Nephron (organoid): ENCODE measurements at regions not wholly inside any gene's neighbourhood (a gene's known extent, or its start where the extent isn't known, plus 50 kb on each side); places are given as distances from the start of the nearest gene placed in this dataset.

Source experiments
- H3K27ac Mint-ChIP-seq, 3 experiments: 2 replicates each; pipeline ENCODE4 v1.8.0; 2020; ENCODE audit warnings: mixed read lengths in 3 of 3, mild to moderate bottlenecking in 2 of 3, moderate library complexity in 1 of 3
- H3K27me3 Mint-ChIP-seq: 2 replicates; pipeline ENCODE4 v1.8.0; 2021; ENCODE audit warnings: low read depth, mild to moderate bottlenecking, moderate library complexity, mixed read lengths
- H3K36me3 Mint-ChIP-seq: 2 replicates; pipeline ENCODE4 v1.8.0; 2020; ENCODE audit warnings: low read depth, mixed read lengths
- H3K4me1 Mint-ChIP-seq: 2 replicates; pipeline ENCODE4 v1.8.0; 2020; ENCODE audit warnings: mixed read lengths
- H3K4me3 Mint-ChIP-seq, 3 experiments: 2 replicates each; pipeline ENCODE4 v1.8.0; 2020; ENCODE audit warnings: mild to moderate bottlenecking in 3 of 3, mixed read lengths in 3 of 3, moderate library complexity in 2 of 3
- H3K9me3 Mint-ChIP-seq: 2 replicates; pipeline ENCODE4 v1.8.0; 2020; ENCODE audit warnings: mixed read lengths
- TF ChIP-seq, protein P1 (sequence below), 3 experiments: fragments of 200-600 bp; sonication (generic); IDR thresholded peaks; one replicate each; pipeline ENCODE4 v1.5.0; 2021; ENCODE audit warnings: antibody characterized with exemption in 3 of 3; ENCODE audit not compliant: unreplicated experiment in 3 of 3

DNA sequence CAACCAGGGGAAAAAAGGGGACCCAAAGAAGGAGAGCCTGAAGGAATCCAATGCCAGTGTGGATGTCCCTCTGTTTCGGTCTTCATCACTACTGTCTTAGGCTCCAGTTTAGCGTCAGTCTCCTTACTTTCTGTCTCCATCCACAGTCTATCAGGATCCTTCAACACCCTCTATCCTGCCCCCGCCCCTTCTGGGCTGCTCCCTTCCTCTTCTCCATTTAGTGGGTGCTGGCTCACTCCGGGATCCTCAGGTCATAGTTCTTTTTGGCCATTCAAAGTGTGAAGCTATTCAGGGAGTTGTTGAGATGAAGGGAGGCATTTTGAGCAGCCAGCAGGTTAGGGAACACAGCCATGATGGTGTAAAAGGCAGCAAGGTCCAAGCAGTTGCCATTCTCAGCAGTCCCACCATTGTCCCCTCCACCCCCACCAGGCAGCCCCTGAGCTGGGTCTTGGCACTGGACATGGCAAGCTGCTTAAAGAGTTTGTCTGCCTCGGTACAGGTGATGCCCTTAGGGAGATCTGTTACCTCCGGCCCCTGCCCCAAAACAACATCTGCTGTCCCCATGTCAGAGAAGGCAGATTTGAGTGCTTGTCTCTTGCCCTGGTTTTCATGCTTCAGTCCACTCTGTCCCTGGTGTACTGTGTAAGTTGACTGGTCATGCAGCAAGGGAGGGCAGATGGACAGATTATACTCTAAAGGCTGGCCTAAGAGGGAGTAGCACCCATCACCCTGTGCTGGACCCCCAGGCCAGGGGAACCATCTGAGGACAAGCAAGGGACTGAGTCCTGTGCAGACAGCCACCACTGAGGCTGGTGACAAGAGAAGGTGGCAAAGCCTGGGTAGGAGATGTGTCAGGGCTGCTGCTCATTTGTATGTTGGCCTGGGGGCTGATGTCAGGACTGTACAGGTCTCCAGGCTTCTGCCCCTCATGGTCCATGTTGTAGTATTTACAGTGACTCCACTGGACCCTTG is 842.0 kb downstream of the HACE1 start:
- Mint-ChIP-seq H3K36me3 (no peaks in the 10 kb centered on the region), H3K9me3 (no peaks in the 10 kb centered on the region), H3K27me3 (peaks cover 5% of the 10 kb centered on the region), H3K4me3 (no peak overlapping the region), H3K27ac (no peak overlapping the region), H3K4me1 (no peaks in the 10 kb centered on the region)
- TF ChIP-seq, protein P1, sequence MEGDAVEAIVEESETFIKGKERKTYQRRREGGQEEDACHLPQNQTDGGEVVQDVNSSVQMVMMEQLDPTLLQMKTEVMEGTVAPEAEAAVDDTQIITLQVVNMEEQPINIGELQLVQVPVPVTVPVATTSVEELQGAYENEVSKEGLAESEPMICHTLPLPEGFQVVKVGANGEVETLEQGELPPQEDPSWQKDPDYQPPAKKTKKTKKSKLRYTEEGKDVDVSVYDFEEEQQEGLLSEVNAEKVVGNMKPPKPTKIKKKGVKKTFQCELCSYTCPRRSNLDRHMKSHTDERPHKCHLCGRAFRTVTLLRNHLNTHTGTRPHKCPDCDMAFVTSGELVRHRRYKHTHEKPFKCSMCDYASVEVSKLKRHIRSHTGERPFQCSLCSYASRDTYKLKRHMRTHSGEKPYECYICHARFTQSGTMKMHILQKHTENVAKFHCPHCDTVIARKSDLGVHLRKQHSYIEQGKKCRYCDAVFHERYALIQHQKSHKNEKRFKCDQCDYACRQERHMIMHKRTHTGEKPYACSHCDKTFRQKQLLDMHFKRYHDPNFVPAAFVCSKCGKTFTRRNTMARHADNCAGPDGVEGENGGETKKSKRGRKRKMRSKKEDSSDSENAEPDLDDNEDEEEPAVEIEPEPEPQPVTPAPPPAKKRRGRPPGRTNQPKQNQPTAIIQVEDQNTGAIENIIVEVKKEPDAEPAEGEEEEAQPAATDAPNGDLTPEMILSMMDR (IDR thresholded peaks at IDR 0.05; ENCODE audit: unreplicated experiment in 3 of 3) = no peak

DNA sequence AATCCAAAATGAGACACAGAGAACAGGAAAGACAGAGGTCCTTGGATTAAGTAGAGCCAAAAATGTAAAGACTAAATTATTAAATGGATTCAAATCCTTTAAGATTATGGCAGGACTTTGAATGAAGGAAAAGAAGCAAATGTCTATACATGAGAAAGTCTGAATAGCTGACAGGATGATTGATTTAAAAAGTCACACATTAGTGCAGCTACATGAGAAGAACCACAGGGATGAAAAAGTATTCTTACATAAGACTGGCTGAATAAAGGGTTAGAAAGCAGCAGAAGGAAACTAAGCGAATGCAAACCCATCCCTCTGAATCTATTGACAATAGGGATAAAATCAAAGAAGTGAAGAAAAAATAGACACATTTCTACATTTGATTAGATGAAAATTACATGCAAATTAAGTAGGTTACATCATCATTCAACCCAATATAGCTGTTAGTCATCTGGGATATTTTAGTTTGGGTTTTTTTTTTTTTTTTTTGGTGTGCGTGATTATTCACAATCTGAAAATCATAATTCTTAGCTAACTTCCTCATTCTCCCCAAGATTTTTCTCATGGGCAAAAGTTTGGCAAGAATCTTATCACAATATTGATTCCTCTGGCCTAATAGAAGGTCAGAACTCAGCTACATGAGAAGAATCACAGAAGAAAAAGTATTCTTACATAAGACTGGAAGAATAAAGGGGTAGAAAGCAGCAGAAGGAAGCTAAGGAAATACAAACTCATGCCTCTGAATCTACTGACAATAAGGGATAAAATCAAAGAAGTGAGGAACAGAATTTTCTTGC is 845.4 kb downstream of the HACE1 start:
- no peak overlapping the region for H3K4me3 Mint-ChIP-seq
- no peaks in the 10 kb centered on the region for H3K4me1 Mint-ChIP-seq
- H3K36me3 Mint-ChIP-seq = no peaks in the 10 kb centered on the region
- TF ChIP-seq, protein P1 (IDR thresholded peaks at IDR 0.05; ENCODE audit: unreplicated experiment in 3 of 3) = no peak
- H3K27me3 Mint-ChIP-seq = peaks cover 4% of the 10 kb centered on the region
- no peak overlapping the region for H3K27ac Mint-ChIP-seq
- peaks cover 4% of the 10 kb centered on the region for H3K9me3 Mint-ChIP-seq

DNA sequence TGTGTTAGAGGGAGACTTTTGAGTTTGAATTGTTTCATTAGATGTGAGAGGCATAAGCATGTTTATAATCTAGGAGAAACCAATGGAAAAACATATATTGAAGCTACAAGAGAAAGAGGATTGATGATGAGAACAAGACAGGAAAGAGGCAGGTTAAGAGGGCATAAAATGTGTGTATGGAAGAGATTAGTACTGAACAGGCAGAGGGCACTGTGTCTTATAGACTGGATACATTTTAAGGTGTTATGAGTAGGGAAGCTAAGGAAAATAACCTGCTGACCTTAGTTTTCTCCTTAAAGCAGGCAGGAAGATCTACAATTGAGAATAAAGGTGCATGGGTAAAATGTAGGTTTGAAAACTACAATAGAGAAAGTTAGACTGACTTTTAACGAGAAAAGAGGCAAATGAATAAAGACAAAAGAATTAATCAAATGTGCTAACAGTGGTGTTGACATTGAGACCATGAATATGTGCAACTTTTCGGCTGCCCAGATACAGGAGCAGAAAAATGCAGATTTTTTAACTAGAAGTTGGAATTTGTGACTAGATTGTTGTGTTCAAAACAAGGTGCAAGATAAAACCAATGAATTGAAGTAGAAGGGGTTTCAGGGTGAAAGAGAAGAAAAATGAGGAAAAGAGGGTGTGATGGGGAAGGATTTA is 846.3 kb downstream of the HACE1 start:
- Mint-ChIP-seq H3K27me3 (no peaks in the 10 kb centered on the region), H3K4me3 (no peak overlapping the region), H3K4me1 (no peaks in the 10 kb centered on the region), H3K36me3 (no peaks in the 10 kb centered on the region), H3K9me3 (peaks cover 4% of the 10 kb centered on the region), H3K27ac (no peak overlapping the region)
- TF ChIP-seq, protein P1 (IDR thresholded peaks at IDR 0.05; ENCODE audit: unreplicated experiment in 3 of 3) = no peak

DNA sequence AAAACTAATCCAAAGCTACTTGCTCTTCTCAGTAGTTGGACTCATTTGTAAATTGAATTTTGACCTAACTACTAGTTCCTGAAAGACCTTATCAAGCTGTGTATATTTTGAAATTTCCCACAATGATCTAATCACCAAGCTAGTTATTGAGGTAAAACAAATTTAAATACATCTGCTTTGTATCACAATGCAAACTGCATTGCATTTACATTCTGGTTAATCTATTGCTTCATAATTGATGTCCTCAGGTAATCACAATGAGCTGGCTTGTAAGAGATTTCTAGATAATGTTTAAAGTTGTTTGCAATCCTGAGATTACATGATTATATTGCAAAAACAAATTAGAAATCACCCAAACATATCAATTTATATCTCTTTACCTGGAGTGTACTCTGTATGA is 848.8 kb downstream of the HACE1 start:
- Mint-ChIP-seq H3K4me1 (no peaks in the 10 kb centered on the region), H3K4me3 (no peak overlapping the region), H3K9me3 (peaks cover 4% of the 10 kb centered on the region), H3K36me3 (no peaks in the 10 kb centered on the region), H3K27me3 (no peaks in the 10 kb centered on the region), H3K27ac (no peak overlapping the region)
- TF ChIP-seq, protein P1 (IDR thresholded peaks at IDR 0.05; ENCODE audit: unreplicated experiment in 3 of 3) = no peak

DNA sequence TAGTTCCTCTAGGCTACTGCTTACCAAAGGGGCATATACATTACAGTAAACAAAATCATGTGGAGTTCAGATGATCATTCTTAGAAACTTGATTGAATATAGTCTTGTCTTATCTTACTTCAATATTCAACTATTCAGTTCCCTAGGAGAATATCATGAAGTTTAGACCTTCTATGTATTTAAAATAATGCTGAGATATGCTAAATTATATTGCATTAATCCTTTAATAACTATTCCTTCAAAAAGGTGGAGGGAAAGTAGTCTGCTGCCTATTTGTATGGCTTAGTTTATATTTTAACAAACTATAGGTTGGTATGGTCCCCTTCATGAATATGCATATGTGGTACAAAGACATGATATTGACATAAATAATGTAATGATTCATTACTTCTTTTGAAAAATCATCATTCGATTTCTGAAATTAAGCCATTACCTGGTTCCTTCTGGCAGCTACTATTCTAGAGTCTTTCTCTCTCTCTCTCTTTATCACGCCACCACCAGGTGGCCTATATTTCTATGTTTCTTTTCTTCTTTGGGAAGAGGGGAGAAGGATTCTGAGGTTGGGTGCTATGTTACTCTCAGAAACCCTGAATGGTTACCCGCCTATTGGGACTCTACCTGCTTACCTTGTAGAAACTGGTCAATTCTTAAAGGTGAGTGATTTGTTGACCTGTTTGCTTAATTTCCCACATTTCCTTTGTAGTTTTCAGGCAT is 855.8 kb downstream of the HACE1 start:
- H3K27ac Mint-ChIP-seq = no peak overlapping the region
- no peaks in the 10 kb centered on the region for H3K36me3 Mint-ChIP-seq
- no peaks in the 10 kb centered on the region for H3K4me1 Mint-ChIP-seq
- TF ChIP-seq, protein P1 (IDR thresholded peaks at IDR 0.05; ENCODE audit: unreplicated experiment in 3 of 3) = peak in 1 of 3 experiments; percentile 11
- no peak overlapping the region for H3K4me3 Mint-ChIP-seq
- no peaks in the 10 kb centered on the region for H3K27me3 Mint-ChIP-seq
- H3K9me3 Mint-ChIP-seq = no peaks in the 10 kb centered on the region
